HFF-Myc (cell line): ENCODE measurements at regions not wholly inside any gene's neighbourhood (a gene's known extent, or its start where the extent isn't known, plus 50 kb on each side); places are given as distances from the start of the nearest gene placed in this dataset.

ENCODE experiments used
- DNase-seq: peaks from one replicate; pipeline ENCODE4 v3.0.0-alpha.2; 2011; ENCODE audit warnings: low read depth; ENCODE audit errors: extremely low read depth
- H3K4me3 ChIP-seq: replicated peaks from 2 replicates; pipeline ENCODE4 v1.5.1; 2011; ENCODE audit warnings: low read depth, mild to moderate bottlenecking, control low read depth, low read length
- CTCF ChIP-seq: IDR thresholded peaks from 2 replicates; pipeline ENCODE4 v1.5.1; 2012; ENCODE audit warnings: mild to moderate bottlenecking, low read depth, low read length, control low read depth; ENCODE audit errors: missing control alignments

GRCh38 chr7:94303118-94303517 lies 91.6 kb upstream of the COL1A2 start:
- H3K4me3 ChIP-seq, result no peak overlapping the region
- TF ChIP-seq CTCF, result no peak
- no peak for DNase-seq

GRCh38 chr7:94303695-94304094 lies 91.0 kb upstream of the COL1A2 start:
- TF ChIP-seq CTCF, result no peak
- no peak for DNase-seq
- H3K4me3 ChIP-seq, result no peak overlapping the region

- H3K4me3 ChIP-seq, result no peak overlapping the region
- TF ChIP-seq CTCF, result no peak
- DNase-seq, result no peak
Measured at GRCh38 chr7:94304878-94305277, 89.8 kb upstream of the COL1A2 start.

- TF ChIP-seq CTCF, result no peak
- DNase-seq, result no peak
- no peak overlapping the region for H3K4me3 ChIP-seq
Measured at GRCh38 chr7:94305836-94306235, 88.9 kb upstream of the COL1A2 start.

GRCh38 chr7:94307399-94308048 lies 87.2 kb upstream of the COL1A2 start:
- H3K4me3 ChIP-seq, result no peak overlapping the region
- no peak for DNase-seq
- no peak for TF ChIP-seq CTCF

- TF ChIP-seq CTCF, result no peak
Measured at GRCh38 chr7:94311515-94311914, 83.2 kb upstream of the COL1A2 start.

GRCh38 chr7:94313926-94314325 lies 80.8 kb upstream of the COL1A2 start:
- H3K4me3 ChIP-seq, result no peak overlapping the region
- TF ChIP-seq CTCF, result no peak
- no peak for DNase-seq

More at GRCh38 chr7:94311515-94311914, 83.2 kb upstream of the COL1A2 start:
- DNase-seq, result no peak
- no peak overlapping the region for H3K4me3 ChIP-seq
